ENCODE measurements at regions not wholly inside any gene's neighbourhood (a gene's known extent, or its start where the extent isn't known, plus 50 kb on each side); places are given as distances from the start of the nearest gene placed in this dataset.

DNA sequence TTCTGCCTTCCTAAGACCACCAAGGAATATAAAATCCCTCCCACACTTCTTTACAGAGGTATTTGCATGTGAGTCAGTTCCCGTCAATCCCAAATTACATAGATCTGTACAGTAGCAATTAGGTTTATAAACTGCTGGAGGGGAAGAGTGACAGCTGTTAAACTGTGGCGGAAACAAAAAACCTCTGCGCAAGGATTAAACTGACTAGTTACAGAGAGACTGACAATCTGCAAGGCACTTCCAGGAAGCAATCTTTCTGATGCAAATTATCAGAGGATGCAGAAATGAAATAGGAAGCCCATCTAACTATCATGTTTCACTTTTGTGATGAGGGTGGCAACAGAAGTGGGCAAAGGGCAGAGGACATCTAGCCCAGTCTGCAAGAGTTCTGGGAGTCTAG is 150.4 kb downstream of the RTP4 start:
- Histone ChIP-seq H3K4me2 (ENCODE audit: insufficient read depth in 1 of 2, low read depth in 2 of 2, low read length in 2 of 2) (peak overlapping the region in 1 of 2 experiments; percentile 48; a peak in 2 of 4 replicates), H3K27me3 (replicated peaks in 1 of 4; ENCODE audit: control insufficient read depth in 3 of 4, extremely low read depth in 1 of 4, insufficient read depth in 3 of 4, low read length in 3 of 4) (no peaks in the 10 kb centered on the region), H2BK15ac (ENCODE audit: low read length) (no peak overlapping the region), H4K5ac (ENCODE audit: insufficient read length, low read depth, low read length) (no peak overlapping the region), H3K27ac (ENCODE audit: low read depth, low read length) (no peak overlapping the region), H3K18ac (ENCODE audit: extremely low read depth, low read length) (peak overlapping the region; percentile 52; the same call in 1 of the 2 replicates), H2BK12ac (ENCODE audit: low read depth, low read length) (peak overlapping the region; percentile 92; the same call in 1 of the 2 replicates), H2AK5ac (ENCODE audit: low read depth, low read length) (peak overlapping the region; percentile 75; the same call in 1 of the 2 replicates), H2BK5ac (ENCODE audit: low read depth, low read length) (peak overlapping the region; percentile 93), H3K4me1 (replicated peaks in 1 of 4; ENCODE audit: control insufficient read depth in 3 of 4, insufficient read depth in 4 of 4, low read length in 3 of 4) (peaks cover 2 to 16% (median 9%) of the 10 kb centered on the region in 4 experiments; a peak in 4 of 7 replicates), H3K23me2 (ENCODE audit: low read depth, low read length) (no peaks in the 10 kb centered on the region; the same call in none of the 2 replicates), H2BK20ac (ENCODE audit: low read length) (peak overlapping the region; percentile 77; the same call in 1 of the 2 replicates), H2AFZ (ENCODE audit: low read length) (no peak overlapping the region), H3K9me3 (ENCODE audit: insufficient read depth in 2 of 2, low read depth in 1 of 2, low read length in 1 of 2) (no peaks in the 10 kb centered on the region), H3K56ac (replicated peaks; ENCODE audit: insufficient read length, low read depth, low read length) (no peak overlapping the region), H3K9ac (replicated peaks in 1 of 4; ENCODE audit: extremely low read depth in 1 of 4, low read depth in 3 of 4, low read length in 3 of 4) (no peak overlapping the region), H3K4me3 (ENCODE audit: extremely low read depth in 1 of 4, insufficient read depth in 2 of 4, low read depth in 3 of 4, low read length in 4 of 4) (no peak overlapping the region), H3K4ac (replicated peaks; ENCODE audit: insufficient read length, low read depth, low read length) (peak overlapping the region; percentile 19), H3K79me2 (ENCODE audit: control insufficient read depth in 1 of 2, insufficient read depth in 2 of 2, low read length in 2 of 2) (no peaks in the 10 kb centered on the region), H2BK120ac (replicated peaks; ENCODE audit: low read depth, low read length) (peak overlapping the region; percentile 52), H4K20me1 (replicated peaks in 1 of 2; ENCODE audit: control insufficient read depth in 1 of 2, insufficient read depth in 2 of 2, low read length in 2 of 2) (no peaks in the 10 kb centered on the region), H4K8ac (ENCODE audit: extremely low read depth, insufficient read depth, low read length) (no peak overlapping the region), H3K79me1 (ENCODE audit: low read depth, low read length) (no peaks in the 10 kb centered on the region), H3K14ac (ENCODE audit: insufficient read length) (no peak overlapping the region), H3K36me3 (ENCODE audit: control insufficient read depth in 2 of 4, insufficient read depth in 4 of 4, low read length in 3 of 4) (peaks cover 0 to 2% (median 0%) of the 10 kb centered on the region in 4 experiments; a peak in 1 of 8 replicates), H4K91ac (replicated peaks; ENCODE audit: insufficient read length, low read length) (peak overlapping the region; percentile 34), H3K23ac (ENCODE audit: insufficient read length) (no peak overlapping the region)
- WGBS, 2 experiments (ENCODE audit: extremely low coverage in 1 of 2, insufficient coverage in 1 of 2, insufficient read length in 1 of 2, insufficient replicate concordance in 2 of 2, low coverage in 1 of 2, low lambda C conversion rate in 2 of 2, missing lambda C conversion rate in 1 of 2): 83% methylated on average over 3 of the region's 3 CpGs; no CpG with 5 or more reads in 1 of the 2 experiments
- DNase-seq (ENCODE audit: low read depth in 1 of 2, low spot score in 2 of 2): no peak
- TF ChIP-seq KDM5A (IDR thresholded peaks at IDR 0.05; ENCODE audit: low read length): no peak
- TF ChIP-seq JUN (IDR thresholded peaks at IDR 0.05; ENCODE audit: low read depth, low read length): no peak
- no peak for TF ChIP-seq CBX5 (IDR thresholded peaks at IDR 0.05; ENCODE audit: low read depth, low read length)
- TF ChIP-seq EZH2 (IDR thresholded peaks at IDR 0.05; ENCODE audit: low read depth, low read length, severe bottlenecking): no peak
- TF ChIP-seq EP300 (IDR thresholded peaks at IDR 0.05; ENCODE audit: borderline replicate concordance in 1 of 2, low read depth in 2 of 2, low read length in 2 of 2): no peak
- no peak for TF ChIP-seq SRF (IDR thresholded peaks at IDR 0.05; ENCODE audit: low read depth, low read length)
- no peak for TF ChIP-seq GTF2F1 (IDR thresholded peaks at IDR 0.05; ENCODE audit: borderline replicate concordance, low read depth, low read length)
- no peak for TF ChIP-seq CREB1 (IDR thresholded peaks at IDR 0.05)
- TF ChIP-seq, protein P1, sequence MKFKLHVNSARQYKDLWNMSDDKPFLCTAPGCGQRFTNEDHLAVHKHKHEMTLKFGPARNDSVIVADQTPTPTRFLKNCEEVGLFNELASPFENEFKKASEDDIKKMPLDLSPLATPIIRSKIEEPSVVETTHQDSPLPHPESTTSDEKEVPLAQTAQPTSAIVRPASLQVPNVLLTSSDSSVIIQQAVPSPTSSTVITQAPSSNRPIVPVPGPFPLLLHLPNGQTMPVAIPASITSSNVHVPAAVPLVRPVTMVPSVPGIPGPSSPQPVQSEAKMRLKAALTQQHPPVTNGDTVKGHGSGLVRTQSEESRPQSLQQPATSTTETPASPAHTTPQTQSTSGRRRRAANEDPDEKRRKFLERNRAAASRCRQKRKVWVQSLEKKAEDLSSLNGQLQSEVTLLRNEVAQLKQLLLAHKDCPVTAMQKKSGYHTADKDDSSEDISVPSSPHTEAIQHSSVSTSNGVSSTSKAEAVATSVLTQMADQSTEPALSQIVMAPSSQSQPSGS (IDR thresholded peaks at IDR 0.05; ENCODE audit: low read length): no peak
- no peak for TF ChIP-seq TEAD4 (IDR thresholded peaks at IDR 0.05; ENCODE audit: low read depth, low read length)
- no peak for TF ChIP-seq CHD1 (IDR thresholded peaks at IDR 0.05; ENCODE audit: low read depth, low read length)
- no peak for TF ChIP-seq POLR2A (IDR thresholded peaks at IDR 0.05; ENCODE audit: control extremely low read depth in 1 of 2, low read depth in 2 of 2, low read length in 2 of 2)
- TF ChIP-seq SIX5 (IDR thresholded peaks at IDR 0.05; ENCODE audit: low read depth, low read length): no peak
- CTCF ChIA-PET (ENCODE audit: partially characterized antibody): interaction anchor here (0.7 to 1.5 kb wide), 3 partner anchors 8 to 199 kb away, joined by 3 to 4 read pairs (median 3); no protein-coding TSS in a partner anchor
- POLR2A ChIA-PET (ENCODE audit: partially characterized antibody): interaction anchor here (0.6 to 1.3 kb wide), 2 partner anchors 52 to 638 kb away, joined by 3 to 5 read pairs; no protein-coding TSS in a partner anchor
- FAIRE-seq: no peak

Data from H1 (cell line).